B cell (primary cell): ENCODE measurements at regions not wholly inside any gene's neighbourhood (a gene's known extent, or its start where the extent isn't known, plus 50 kb on each side); places are given as distances from the start of the nearest gene placed in this dataset.

Experiments used
- CTCF ChIP-seq: fragments of 200-600 bp; IDR thresholded peaks from one replicate; pipeline ENCODE4 v1.8.0; 2022; ENCODE audit warnings: antibody characterized with exemption, mild to moderate bottlenecking
- EZH2 ChIP-seq: IDR thresholded peaks from 2 replicates; pipeline ENCODE4 v1.6.1; 2012; ENCODE audit warnings: borderline replicate concordance, low read depth, mild to moderate bottlenecking, moderate library complexity, low read length; ENCODE audit not compliant: insufficient read depth, poor library complexity, severe bottlenecking

DNA sequence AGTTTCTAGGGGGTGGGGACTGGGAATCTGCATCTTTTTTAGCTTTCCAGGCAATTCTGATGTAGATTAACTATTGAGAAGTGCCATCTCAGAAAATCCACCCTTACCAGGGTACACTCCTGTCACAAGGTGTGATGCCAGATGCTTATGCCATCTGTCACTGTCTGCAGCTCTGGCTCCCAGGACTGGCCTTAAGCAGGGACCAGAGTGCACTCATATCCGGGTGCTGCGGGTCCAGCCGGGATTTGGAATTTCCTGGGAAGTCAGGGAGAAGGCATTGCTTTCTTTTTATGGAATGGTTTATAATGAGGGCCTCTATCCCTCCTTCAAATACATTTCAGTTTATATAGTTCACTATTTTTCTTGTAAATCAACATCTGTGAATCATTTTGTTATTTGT lies 92.6 kb downstream of the TMEM174 start:
- no peak for TF ChIP-seq CTCF
- TF ChIP-seq EZH2, result no peak
